EH (cell line): ENCODE measurements at regions not wholly inside any gene's neighbourhood (a gene's known extent, or its start where the extent isn't known, plus 50 kb on each side); places are given as distances from the start of the nearest gene placed in this dataset.

Source experiments
- DNase-seq: peaks from one replicate; pipeline ENCODE4 v3.0.0-alpha.2; 2015; ENCODE audit warnings: low read depth

- DNase-seq: no peak
These were observed 85.8 kb upstream of the NELL2 start for GRCh38 chr12:44961887-44962286.

- DNase-seq: no peak
These were observed 84.7 kb upstream of the NELL2 start for GRCh38 chr12:44960856-44961255.

- DNase-seq: no peak
These were observed 84.3 kb upstream of the NELL2 start for GRCh38 chr12:44960423-44960822.

- DNase-seq: no peak
These were observed 71.0 kb upstream of the NELL2 start for GRCh38 chr12:44947163-44947562.

GRCh38 chr12:44942714-44943113, 66.6 kb upstream of the NELL2 start:
- DNase-seq: no peak

GRCh38 chr12:44930972-44931600, 55.0 kb upstream of the NELL2 start:
- peak; percentile 62 for DNase-seq

- no peak for DNase-seq
These were observed 53.2 kb upstream of the NELL2 start for GRCh38 chr12:44929236-44929885.
